ENCODE measurements at regions not wholly inside any gene's neighbourhood (a gene's known extent, or its start where the extent isn't known, plus 50 kb on each side); places are given as distances from the start of the nearest gene placed in this dataset.
A peak's percentile ranks its signal among the peaks of the same experiment; 100 is the strongest.

DNA sequence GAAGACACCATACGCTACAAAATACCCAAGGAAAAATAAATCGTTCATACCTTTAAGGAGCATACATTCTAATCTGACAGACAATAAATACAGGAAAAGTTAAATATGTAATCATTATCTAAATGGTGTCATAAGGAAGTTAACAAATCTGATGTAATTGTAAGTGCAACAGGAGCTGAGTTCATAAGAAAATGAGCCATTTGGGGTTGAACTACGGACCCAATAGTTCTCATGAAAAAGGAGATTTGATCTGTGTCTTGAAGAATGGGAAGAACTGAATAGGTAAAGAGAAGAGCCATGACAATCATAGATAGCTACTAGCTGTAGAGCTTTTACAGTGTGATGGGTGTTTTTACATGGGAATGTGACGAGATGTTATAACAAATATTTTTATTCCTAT lies 175.6 kb downstream of the ANKRD50 start:
- TF ChIP-seq CTCF (conservative IDR thresholded peaks at IDR 0.05) = no peak
- H3K36me3 Mint-ChIP-seq (ENCODE audit: low read depth) = no peaks in the 10 kb centered on the region
- H3K4me3 Mint-ChIP-seq = no peak overlapping the region
- no peak overlapping the region for H3K27ac Mint-ChIP-seq (ENCODE audit: unreplicated experiment)
- H3K27me3 Mint-ChIP-seq (ENCODE audit: low read depth) = no peaks in the 10 kb centered on the region
- DNase-seq (ENCODE audit: low read depth, low spot score) = no peak
- no peaks in the 10 kb centered on the region for H3K9me3 Mint-ChIP-seq
- peaks cover 5% of the 10 kb centered on the region for H3K4me1 Mint-ChIP-seq

GRCh38 chr4:124537971-124538370 lies 174.6 kb downstream of the ANKRD50 start:
- H3K27me3 Mint-ChIP-seq (ENCODE audit: low read depth) = no peaks in the 10 kb centered on the region
- TF ChIP-seq CTCF (conservative IDR thresholded peaks at IDR 0.05) = no peak
- no peaks in the 10 kb centered on the region for H3K36me3 Mint-ChIP-seq (ENCODE audit: low read depth)
- H3K27ac Mint-ChIP-seq (ENCODE audit: unreplicated experiment) = no peak overlapping the region
- no peaks in the 10 kb centered on the region for H3K9me3 Mint-ChIP-seq
- no peak overlapping the region for H3K4me3 Mint-ChIP-seq
- H3K4me1 Mint-ChIP-seq = peaks cover 5% of the 10 kb centered on the region
- DNase-seq (ENCODE audit: low read depth, low spot score) = no peak

DNA sequence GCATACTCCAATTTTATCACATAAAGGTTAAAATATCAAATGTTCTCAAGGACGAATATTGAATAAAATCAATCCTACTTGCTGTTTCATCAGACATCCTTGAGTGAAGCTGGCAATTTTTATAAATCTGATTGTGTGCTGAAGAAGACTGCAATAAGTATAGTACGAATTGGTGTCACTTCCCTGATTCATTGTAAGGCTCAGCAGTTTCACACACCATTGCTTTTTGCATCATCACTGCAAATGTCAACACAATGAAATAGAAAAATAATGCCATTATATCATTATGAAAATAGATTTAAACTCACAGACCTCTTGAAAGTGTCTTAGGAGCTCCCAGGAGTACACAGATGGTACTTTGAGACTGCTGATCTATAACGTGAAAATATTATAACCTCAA lies 172.5 kb downstream of the ANKRD50 start:
- Mint-ChIP-seq H3K4me1 (peaks cover 5% of the 10 kb centered on the region), H3K27ac (ENCODE audit: unreplicated experiment) (no peak overlapping the region), H3K9me3 (no peaks in the 10 kb centered on the region), H3K4me3 (no peak overlapping the region), H3K36me3 (ENCODE audit: low read depth) (no peaks in the 10 kb centered on the region), H3K27me3 (ENCODE audit: low read depth) (no peaks in the 10 kb centered on the region)
- DNase-seq (ENCODE audit: low read depth, low spot score) = no peak
- no peak for TF ChIP-seq CTCF (conservative IDR thresholded peaks at IDR 0.05)

DNA sequence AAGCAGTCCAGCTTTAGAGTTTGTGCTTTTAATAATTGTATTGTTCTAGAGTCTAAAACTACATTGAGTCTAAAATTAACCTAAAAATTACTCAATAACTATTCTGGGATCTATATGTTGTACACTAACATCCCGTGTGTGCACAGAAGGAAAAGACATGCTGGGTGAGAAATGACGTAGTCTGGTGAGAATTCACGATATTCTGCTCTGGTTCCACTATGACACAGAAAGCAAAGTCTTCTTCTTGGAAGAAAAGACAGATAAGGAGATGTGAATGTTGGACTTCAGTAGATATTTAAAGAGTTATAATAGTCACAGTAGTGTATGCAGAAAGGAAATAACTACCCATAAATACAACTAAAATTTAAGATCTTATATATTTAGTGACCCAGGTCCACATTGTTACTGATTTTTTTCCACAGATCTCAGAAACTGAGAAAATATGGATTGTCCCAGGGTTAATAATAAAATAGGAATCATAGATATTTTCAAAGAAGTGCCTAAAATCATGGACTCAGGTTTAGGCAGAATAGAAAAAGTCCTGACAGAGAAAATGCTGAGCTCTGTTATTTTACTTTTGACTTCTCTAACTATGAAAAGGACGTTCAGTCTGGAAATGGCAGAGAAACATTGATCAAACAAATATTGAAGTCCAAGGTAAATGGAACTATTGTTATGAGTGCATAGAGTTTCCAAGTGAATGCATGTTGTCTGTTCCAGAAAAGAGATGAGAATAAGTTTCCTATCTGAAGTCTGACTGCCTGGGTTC lies 170.7 kb downstream of the ANKRD50 start:
- no peak for DNase-seq (ENCODE audit: low read depth, low spot score)
- Mint-ChIP-seq H3K36me3 (ENCODE audit: low read depth) (no peaks in the 10 kb centered on the region), H3K27me3 (ENCODE audit: low read depth) (no peaks in the 10 kb centered on the region), H3K27ac (ENCODE audit: unreplicated experiment) (peak overlapping the region; percentile 35), H3K9me3 (no peaks in the 10 kb centered on the region), H3K4me1 (peaks cover 5% of the 10 kb centered on the region), H3K4me3 (no peak overlapping the region)
- TF ChIP-seq CTCF (conservative IDR thresholded peaks at IDR 0.05) = no peak

- DNase-seq (ENCODE audit: low read depth, low spot score) = no peak
- Mint-ChIP-seq H3K4me1 (no peaks in the 10 kb centered on the region), H3K27ac (ENCODE audit: unreplicated experiment) (peak overlapping the region; percentile 28), H3K4me3 (no peak overlapping the region), H3K9me3 (peaks cover 4% of the 10 kb centered on the region), H3K27me3 (ENCODE audit: low read depth) (no peaks in the 10 kb centered on the region), H3K36me3 (ENCODE audit: low read depth) (no peaks in the 10 kb centered on the region)
- TF ChIP-seq CTCF (conservative IDR thresholded peaks at IDR 0.05) = no peak
Observed at GRCh38 chr4:124555959-124556358, 156.6 kb downstream of the ANKRD50 start.
